ENCODE measurements at regions not wholly inside any gene's neighbourhood (a gene's known extent, or its start where the extent isn't known, plus 50 kb on each side); places are given as distances from the start of the nearest gene placed in this dataset.

DNA sequence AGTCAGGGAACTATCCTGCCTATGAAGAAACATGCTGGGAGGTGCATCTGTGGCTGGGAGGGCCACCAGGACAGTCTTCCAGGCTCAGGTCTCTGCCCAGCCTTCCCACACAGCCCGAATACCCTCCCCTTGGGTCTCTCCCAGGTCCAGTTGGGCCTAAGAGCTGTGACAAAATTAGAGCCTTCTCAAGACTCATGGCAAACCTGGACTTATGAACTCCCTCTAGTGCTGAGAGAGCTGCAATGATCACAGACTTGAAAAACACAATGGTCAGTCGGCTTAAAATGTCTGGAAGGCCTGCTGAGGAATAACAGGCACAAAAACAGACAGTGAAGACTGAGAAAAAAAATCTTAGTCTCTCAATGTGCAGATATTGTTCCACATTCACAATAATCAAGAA lies 325.1 kb downstream of the BRINP2 start:
- Histone ChIP-seq H3K4me3 (replicated peaks; ENCODE audit: insufficient read depth, low read length) (no peak overlapping the region), H3K27me3 (ENCODE audit: insufficient read depth, poor library complexity, severe bottlenecking) (no peaks in the 10 kb centered on the region), H3K27ac (replicated peaks) (no peak overlapping the region)
- no peak for DNase-seq (ENCODE audit: low read depth in 1 of 2, low spot score in 1 of 2)
- TF ChIP-seq GABPA (IDR thresholded peaks at IDR 0.05; ENCODE audit: low read depth) (no peak), POLR2AphosphoS5 (IDR thresholded peaks at IDR 0.05; ENCODE audit: low read depth) (no peak), SPI1 (IDR thresholded peaks at IDR 0.05; ENCODE audit: borderline replicate concordance, low read depth) (no peak)
- TF ChIP-seq, protein P1, sequence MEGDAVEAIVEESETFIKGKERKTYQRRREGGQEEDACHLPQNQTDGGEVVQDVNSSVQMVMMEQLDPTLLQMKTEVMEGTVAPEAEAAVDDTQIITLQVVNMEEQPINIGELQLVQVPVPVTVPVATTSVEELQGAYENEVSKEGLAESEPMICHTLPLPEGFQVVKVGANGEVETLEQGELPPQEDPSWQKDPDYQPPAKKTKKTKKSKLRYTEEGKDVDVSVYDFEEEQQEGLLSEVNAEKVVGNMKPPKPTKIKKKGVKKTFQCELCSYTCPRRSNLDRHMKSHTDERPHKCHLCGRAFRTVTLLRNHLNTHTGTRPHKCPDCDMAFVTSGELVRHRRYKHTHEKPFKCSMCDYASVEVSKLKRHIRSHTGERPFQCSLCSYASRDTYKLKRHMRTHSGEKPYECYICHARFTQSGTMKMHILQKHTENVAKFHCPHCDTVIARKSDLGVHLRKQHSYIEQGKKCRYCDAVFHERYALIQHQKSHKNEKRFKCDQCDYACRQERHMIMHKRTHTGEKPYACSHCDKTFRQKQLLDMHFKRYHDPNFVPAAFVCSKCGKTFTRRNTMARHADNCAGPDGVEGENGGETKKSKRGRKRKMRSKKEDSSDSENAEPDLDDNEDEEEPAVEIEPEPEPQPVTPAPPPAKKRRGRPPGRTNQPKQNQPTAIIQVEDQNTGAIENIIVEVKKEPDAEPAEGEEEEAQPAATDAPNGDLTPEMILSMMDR (IDR thresholded peaks at IDR 0.05; ENCODE audit: insufficient read depth, low read length), result no peak
- TF ChIP-seq, protein P2, sequence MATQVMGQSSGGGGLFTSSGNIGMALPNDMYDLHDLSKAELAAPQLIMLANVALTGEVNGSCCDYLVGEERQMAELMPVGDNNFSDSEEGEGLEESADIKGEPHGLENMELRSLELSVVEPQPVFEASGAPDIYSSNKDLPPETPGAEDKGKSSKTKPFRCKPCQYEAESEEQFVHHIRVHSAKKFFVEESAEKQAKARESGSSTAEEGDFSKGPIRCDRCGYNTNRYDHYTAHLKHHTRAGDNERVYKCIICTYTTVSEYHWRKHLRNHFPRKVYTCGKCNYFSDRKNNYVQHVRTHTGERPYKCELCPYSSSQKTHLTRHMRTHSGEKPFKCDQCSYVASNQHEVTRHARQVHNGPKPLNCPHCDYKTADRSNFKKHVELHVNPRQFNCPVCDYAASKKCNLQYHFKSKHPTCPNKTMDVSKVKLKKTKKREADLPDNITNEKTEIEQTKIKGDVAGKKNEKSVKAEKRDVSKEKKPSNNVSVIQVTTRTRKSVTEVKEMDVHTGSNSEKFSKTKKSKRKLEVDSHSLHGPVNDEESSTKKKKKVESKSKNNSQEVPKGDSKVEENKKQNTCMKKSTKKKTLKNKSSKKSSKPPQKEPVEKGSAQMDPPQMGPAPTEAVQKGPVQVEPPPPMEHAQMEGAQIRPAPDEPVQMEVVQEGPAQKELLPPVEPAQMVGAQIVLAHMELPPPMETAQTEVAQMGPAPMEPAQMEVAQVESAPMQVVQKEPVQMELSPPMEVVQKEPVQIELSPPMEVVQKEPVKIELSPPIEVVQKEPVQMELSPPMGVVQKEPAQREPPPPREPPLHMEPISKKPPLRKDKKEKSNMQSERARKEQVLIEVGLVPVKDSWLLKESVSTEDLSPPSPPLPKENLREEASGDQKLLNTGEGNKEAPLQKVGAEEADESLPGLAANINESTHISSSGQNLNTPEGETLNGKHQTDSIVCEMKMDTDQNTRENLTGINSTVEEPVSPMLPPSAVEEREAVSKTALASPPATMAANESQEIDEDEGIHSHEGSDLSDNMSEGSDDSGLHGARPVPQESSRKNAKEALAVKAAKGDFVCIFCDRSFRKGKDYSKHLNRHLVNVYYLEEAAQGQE (IDR thresholded peaks at IDR 0.05; ENCODE audit: insufficient replicate concordance, low read depth), result no peak

DNA sequence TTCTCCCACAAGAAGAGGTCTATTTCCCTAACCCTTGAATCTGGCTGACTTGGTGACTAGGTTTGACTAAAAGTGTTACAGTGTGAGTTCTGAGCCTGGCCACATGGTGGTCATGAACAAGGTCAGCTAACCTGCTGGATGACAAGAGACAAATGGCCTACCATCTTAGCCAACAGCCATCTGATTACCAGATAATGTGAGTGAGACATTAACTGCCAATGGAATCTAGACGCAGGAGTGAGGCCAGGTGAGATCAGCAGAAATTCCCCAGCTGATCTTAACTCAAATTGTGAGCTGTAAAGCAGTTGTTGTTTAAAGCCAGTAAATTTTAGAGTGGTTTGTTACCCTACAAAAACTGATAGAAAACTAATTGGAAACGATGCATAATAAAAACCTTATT lies 320.0 kb downstream of the BRINP2 start:
- H3K4me3 ChIP-seq (replicated peaks; ENCODE audit: insufficient read depth, low read length), result no peak overlapping the region
- H3K27ac ChIP-seq (replicated peaks), result no peak overlapping the region
- TF ChIP-seq, protein P2 (IDR thresholded peaks at IDR 0.05; ENCODE audit: insufficient replicate concordance, low read depth), result no peak
- TF ChIP-seq GABPA (IDR thresholded peaks at IDR 0.05; ENCODE audit: low read depth) (no peak), POLR2AphosphoS5 (IDR thresholded peaks at IDR 0.05; ENCODE audit: low read depth) (no peak), SPI1 (IDR thresholded peaks at IDR 0.05; ENCODE audit: borderline replicate concordance, low read depth) (no peak)
- TF ChIP-seq, protein P1 (IDR thresholded peaks at IDR 0.05; ENCODE audit: insufficient read depth, low read length), result no peak
- DNase-seq (ENCODE audit: low read depth in 1 of 2, low spot score in 1 of 2), result no peak
- no peaks in the 10 kb centered on the region for H3K27me3 ChIP-seq (ENCODE audit: insufficient read depth, poor library complexity, severe bottlenecking)

DNA sequence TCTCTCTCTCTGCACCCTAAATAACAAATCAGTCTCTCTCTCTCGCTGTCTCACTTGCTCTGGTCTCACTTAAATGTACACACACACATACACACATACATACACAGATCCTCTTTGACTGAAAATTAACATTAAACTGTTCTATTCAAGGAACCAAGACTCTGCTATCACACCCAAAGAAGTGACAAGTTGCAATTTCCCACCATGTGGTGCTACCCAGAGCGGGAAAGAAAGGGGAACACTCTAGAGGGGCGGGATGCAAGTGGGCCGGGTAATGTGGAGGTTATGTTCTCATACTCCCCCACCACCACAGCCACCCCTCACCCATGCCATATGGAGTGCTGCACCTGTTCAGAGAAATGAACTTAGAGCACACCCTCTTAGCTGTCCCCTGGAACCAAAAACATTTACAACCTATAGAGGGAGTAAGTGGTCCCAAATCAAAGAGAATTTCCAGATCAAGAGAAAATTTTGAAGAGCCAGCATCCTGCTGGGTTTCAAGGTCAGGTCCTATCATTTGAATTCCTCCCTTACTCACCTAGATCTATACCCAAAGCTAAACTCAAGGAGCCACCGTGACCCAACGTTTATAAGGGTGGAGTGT lies 319.4 kb downstream of the BRINP2 start:
- H3K27me3 ChIP-seq (ENCODE audit: insufficient read depth, poor library complexity, severe bottlenecking), result no peaks in the 10 kb centered on the region
- no peak overlapping the region for H3K4me3 ChIP-seq (replicated peaks; ENCODE audit: insufficient read depth, low read length)
- no peak for TF ChIP-seq SPI1 (IDR thresholded peaks at IDR 0.05; ENCODE audit: borderline replicate concordance, low read depth)
- TF ChIP-seq, protein P1 (IDR thresholded peaks at IDR 0.05; ENCODE audit: insufficient read depth, low read length), result no peak
- TF ChIP-seq, protein P2 (IDR thresholded peaks at IDR 0.05; ENCODE audit: insufficient replicate concordance, low read depth), result no peak
- TF ChIP-seq POLR2AphosphoS5 (IDR thresholded peaks at IDR 0.05; ENCODE audit: low read depth), result no peak
- TF ChIP-seq GABPA (IDR thresholded peaks at IDR 0.05; ENCODE audit: low read depth), result no peak
- H3K27ac ChIP-seq (replicated peaks), result no peak overlapping the region
- no peak for DNase-seq (ENCODE audit: low read depth in 1 of 2, low spot score in 1 of 2)
